K562 (cell line): ENCODE measurements at regions not wholly inside any gene's neighbourhood (a gene's known extent, or its start where the extent isn't known, plus 50 kb on each side); places are given as distances from the start of the nearest gene placed in this dataset.

Source experiments
- ATAC-seq: fragments of 200-7000 bp; cut with Tn5 transposase; 3 replicates; pipeline ENCODE4 v1.9.1; 2020; ENCODE audit warnings: moderate library complexity
- BruUV-seq: library from RNA; stranded (reverse); fragments of 400-500 nt; replicated peaks from 2 replicates; lab custom pipeline; 2021; lab: Mats Ljungman, UMichigan
- CTCF ChIA-PET: fragments of 300-600 bp; formaldehyde crosslinking; extraction: SDS; loops from one replicate; lab custom pipeline; 2021; ENCODE audit warnings: low intra/inter-chr PET ratio; lab: Yijun Ruan, JAX
- POLR2A ChIA-PET: fragments of 300-600, 350-650 bp; sonication (Branson Sonifier 250); formaldehyde crosslinking; extraction: SDS; loops from one replicate; lab custom pipeline; 2021; ENCODE audit warnings: antibody characterized with exemption, inconsistent platforms; lab: Yijun Ruan, JAX
- DNase-seq, 4 experiments: peaks; one replicate each; pipeline versions ENCODE4 v3.0.0 to v3.0.0-alpha.2; 2011 to 2018; ENCODE audit warnings: low spot score in 3 of 4, mixed read lengths in 3 of 4; ENCODE audit errors: extremely low read depth in 1 of 4
- FAIRE-seq: peaks from 2 replicates; lab custom pipeline; 2011; peaks lifted over from hg19 to GRCh38; lab: Jason Lieb, UNC
- H2AFZ ChIP-seq: 2 replicates; pipeline ENCODE4 v1.6.0; 2011; ENCODE audit warnings: low read depth, low read length, control low read depth, inconsistent platforms
- H3K27ac ChIP-seq: fragments of 200-600 bp; 3 replicates; pipeline ENCODE4 v1.8.0; 2011; ENCODE audit warnings: low read depth, mild to moderate bottlenecking, control low read depth, inconsistent platforms, low read length, moderate library complexity, mixed read lengths; ENCODE audit errors: extremely low read depth
- H3K27me3 ChIP-seq, 2 experiments: fragments of 300-600 bp in 1 of 2; 2 replicates in 1 of 2; 3 replicates in 1 of 2; pipeline versions ENCODE4 v1.6.0 to v1.8.0; 2011; ENCODE audit warnings: inconsistent platforms in 2 of 2, low read length in 2 of 2, mild to moderate bottlenecking in 1 of 2, mixed read lengths in 1 of 2, moderate library complexity in 1 of 2; ENCODE audit not compliant: control insufficient read depth in 2 of 2, insufficient read depth in 2 of 2
- H3K36me3 ChIP-seq: fragments of 300-600 bp; 3 replicates; pipeline ENCODE4 v1.8.0; 2011; ENCODE audit warnings: mild to moderate bottlenecking, low read length, inconsistent platforms; ENCODE audit not compliant: control insufficient read depth, insufficient read depth
- H3K4me1 ChIP-seq, 2 experiments: fragments of 200-600 bp in 1 of 2; replicated peaks in 1 of 2; 2 replicates in 1 of 2; 3 replicates in 1 of 2; pipeline versions ENCODE4 v1.5.1 to v1.8.0; 2011; ENCODE audit warnings: inconsistent platforms in 2 of 2, low read length in 2 of 2, mild to moderate bottlenecking in 1 of 2, mixed read lengths in 1 of 2, moderate library complexity in 1 of 2; ENCODE audit not compliant: control insufficient read depth in 2 of 2, insufficient read depth in 2 of 2
- H3K4me2 ChIP-seq: 2 replicates; pipeline ENCODE4 v1.6.1; 2011; ENCODE audit warnings: low read length, control low read depth, inconsistent platforms, mixed read lengths; ENCODE audit not compliant: insufficient read depth
- H3K4me3 ChIP-seq: fragments of 200-600 bp; sonication (generic), shearing (Covaris generic); 2 replicates; pipeline ENCODE4 v1.5.1; 2016; ENCODE audit warnings: control low read depth, inconsistent platforms
- H3K79me2 ChIP-seq: fragments of 200-600 bp; 3 replicates; pipeline ENCODE4 v1.8.0; 2011; ENCODE audit warnings: low read length, inconsistent platforms; ENCODE audit not compliant: control insufficient read depth, insufficient read depth
- H3K9ac ChIP-seq, 2 experiments: 2 replicates each; pipeline versions ENCODE4 v1.6.0 to v1.6.1; 2011; ENCODE audit warnings: low read depth in 2 of 2, low read length in 2 of 2, control low read depth in 1 of 2, inconsistent platforms in 1 of 2, mild to moderate bottlenecking in 1 of 2, mixed read lengths in 1 of 2; ENCODE audit not compliant: insufficient read depth in 1 of 2
- H3K9me1 ChIP-seq: one replicate; pipeline ENCODE4 v1.6.0; 2011; ENCODE audit warnings: inconsistent platforms, mild to moderate bottlenecking, low read length, moderate library complexity; ENCODE audit not compliant: control insufficient read depth, insufficient read depth
- H3K9me3 ChIP-seq: replicated peaks from 2 replicates; pipeline ENCODE4 v1.5.1; 2011; ENCODE audit warnings: low read depth, low read length, inconsistent platforms; ENCODE audit not compliant: control insufficient read depth, insufficient read depth
- H4K20me1 ChIP-seq: replicated peaks from 2 replicates; pipeline ENCODE4 v1.6.1; 2011; ENCODE audit warnings: low read length, inconsistent platforms, mixed read lengths; ENCODE audit not compliant: control insufficient read depth, insufficient read depth
- BCLAF1 ChIP-seq, 2 experiments: fragments of 450-650 bp in 1 of 2; IDR thresholded peaks; 2 replicates each; pipeline ENCODE4 v1.6.1; 2011 to 2017; ENCODE audit warnings: low read depth in 2 of 2, antibody characterized with exemption in 1 of 2, borderline replicate concordance in 1 of 2, low read length in 1 of 2, mild to moderate bottlenecking in 1 of 2, mixed read lengths in 1 of 2; ENCODE audit not compliant: control insufficient read depth in 1 of 2
- BRCA1 ChIP-seq, 2 experiments: fragments of 450-650 bp in 1 of 2; sonication (generic) in 1 of 2; formaldehyde crosslinking in 1 of 2; IDR thresholded peaks; 2 replicates each; pipeline versions ENCODE4 v1.5.0 to v1.6.1; 2017 to 2020; ENCODE audit warnings: mild to moderate bottlenecking in 1 of 2, missing genetic modification reagents in 1 of 2
- CHD2 ChIP-seq: IDR thresholded peaks from 2 replicates; pipeline ENCODE4 v1.6.1; 2011; ENCODE audit warnings: low read depth, low read length
- CSDE1 ChIP-seq, 2 experiments: fragments of 450-650 bp; IDR thresholded peaks; 2 replicates each; pipeline ENCODE4 v1.6.1; 2016; ENCODE audit warnings: mild to moderate bottlenecking in 1 of 2
- E2F3 ChIP-seq: fragments of 250-450 bp; sonication (Bioruptor Pico); IDR thresholded peaks from 2 replicates; pipeline ENCODE4 v1.4.0; 2020; ENCODE audit warnings: mild to moderate bottlenecking
- E2F5 ChIP-seq: sonication (generic); formaldehyde crosslinking; IDR thresholded peaks from 2 replicates; pipeline ENCODE4 v1.8.0; 2022; ENCODE audit warnings: mild to moderate bottlenecking, missing genetic modification reagents
- FOS ChIP-seq: IDR thresholded peaks from 3 replicates; pipeline ENCODE4 v1.6.1; 2011; ENCODE audit not compliant: insufficient read length; ENCODE audit errors: extremely low read depth
- FOSL1 ChIP-seq: fragments of 200-800 bp; sonication (Bioruptor generic); conservative IDR thresholded peaks from 2 replicates; pipeline ENCODE4 v1.6.1; 2016; ENCODE audit warnings: missing genetic modification characterization, missing compliant biosample characterization
- KLF1 ChIP-seq: fragments of 450-650 bp; IDR thresholded peaks from 2 replicates; pipeline ENCODE4 v1.6.1; 2016; ENCODE audit warnings: missing genetic modification characterization, missing compliant biosample characterization
- MAX ChIP-seq: sonication (generic); formaldehyde crosslinking; IDR thresholded peaks from 2 replicates; pipeline ENCODE4 v1.9.0; 2022; ENCODE audit warnings: mild to moderate bottlenecking, missing genetic modification reagents
- MLLT1 ChIP-seq, 2 experiments: fragments of 450-650 bp; IDR thresholded peaks; 2 replicates each; pipeline ENCODE4 v1.6.1; 2016
- MTF1 ChIP-seq: fragments of 250-450 bp; sonication (Bioruptor Pico); IDR thresholded peaks from 2 replicates; pipeline ENCODE4 v1.9.0; 2021; ENCODE audit warnings: moderate library complexity, mild to moderate bottlenecking, inconsistent platforms, borderline replicate concordance
- NFXL1 ChIP-seq: fragments of 450-650 bp; formaldehyde crosslinking; IDR thresholded peaks from 2 replicates; pipeline ENCODE4 v1.4.0; 2021; ENCODE audit warnings: mild to moderate bottlenecking
- TCFL5 ChIP-seq: fragments of 250-450 bp; sonication (Bioruptor Pico); conservative IDR thresholded peaks from 2 replicates; pipeline ENCODE4 v1.6.1; 2021; ENCODE audit warnings: mild to moderate bottlenecking, moderate library complexity, matching md5 sums
- U2AF2 ChIP-seq: fragments of 200-400 bp; formaldehyde crosslinking; optimal IDR thresholded peaks from 2 replicates; pipeline ENCODE3; 2017; ENCODE audit warnings: low read depth, mild to moderate bottlenecking, low read length
- ZNF655 ChIP-seq: fragments of 250-450 bp; sonication (Bioruptor Pico); IDR thresholded peaks from 2 replicates; pipeline ENCODE4 v1.5.0; 2021
- WGBS: fragments of 100-300 bp; shearing (Covaris generic); methylation state at CpG from one replicate; pipeline ENCODE4 v1.1.6; 2016; ENCODE audit warnings: low coverage, mixed read lengths; ENCODE audit not compliant: insufficient coverage; ENCODE audit errors: missing lambda C conversion rate; 5-methylcytosine and 5-hydroxymethylcytosine counted together
- in situ Hi-C: fragments of 300-500 bp; cut with MboI; formaldehyde crosslinking; loops from 4 replicates; pipeline ENCODE4 v1.15.0; 2018; ENCODE audit warnings: inconsistent platforms, mixed read lengths
- intact Hi-C: fragments of 100-400 bp; cut with micrococcal nuclease; formaldehyde crosslinking; loops from 2 replicates; pipeline ENCODE4 v1.14.2; 2022

- no peak for TF ChIP-seq E2F3 (CRISPR knock-in tag)
- no peak for TF ChIP-seq KLF1 (tag)
- TF ChIP-seq MTF1 (CRISPR knock-in tag): no peak
- no peak for TF ChIP-seq MLLT1 (IDR thresholded peaks at IDR 0.05)
- no peak for TF ChIP-seq CSDE1 (IDR thresholded peaks at IDR 0.05)
- TF ChIP-seq MAX (CRISPR knock-in tag): no peak
- no peak for TF ChIP-seq ZNF655 (CRISPR knock-in tag)
- TF ChIP-seq BRCA1 (IDR thresholded peaks at IDR 0.05): no peak
- no peak for TF ChIP-seq BRCA1 (CRISPR knock-in tag; IDR thresholded peaks at IDR 0.05)
- TF ChIP-seq FOS: no peak
- TF ChIP-seq, all 486 proteins: peak for 0
Measured at GRCh38 chr14:83799233-83799632, 1730.7 kb upstream of the FLRT2 start (continued).

GRCh38 chr14:83814896-83815295 is 1715.0 kb upstream of the FLRT2 start:
- Histone ChIP-seq H2AFZ (no peak overlapping the region), H3K4me2 (no peak overlapping the region), H3K79me2 (no peaks in the 10 kb centered on the region), H3K4me1 (no peaks in the 10 kb centered on the region), H3K9me3 (no peaks in the 10 kb centered on the region), H4K20me1 (no peaks in the 10 kb centered on the region), H3K4me3 (no peak overlapping the region), H3K36me3 (no peaks in the 10 kb centered on the region), H3K27ac (no peak overlapping the region), H3K9ac (no peak overlapping the region), H3K27me3 (no peaks in the 10 kb centered on the region), H3K9me1 (no peaks in the 10 kb centered on the region)
- POLR2A ChIA-PET: no interaction called here
- WGBS: 0% methylated on average over 1 of the region's 1 CpG
- CTCF ChIA-PET: no interaction called here
- ATAC-seq: no peak
- no peak for FAIRE-seq
- BruUV-seq: no TSS peak
- DNase-seq: no peak
- in situ Hi-C loops (no loop called here), intact Hi-C loops (no loop called here)
- TF ChIP-seq BCLAF1 (IDR thresholded peaks at IDR 0.05; ENCODE audit: borderline replicate concordance in 1 of 2, control insufficient read depth in 1 of 2, low read depth in 2 of 2, low read length in 1 of 2): no peak
- no peak for TF ChIP-seq FOSL1
- TF ChIP-seq E2F5 (CRISPR knock-in tag): no peak
- TF ChIP-seq TCFL5: no peak
- TF ChIP-seq U2AF2: no peak
- no peak for TF ChIP-seq NFXL1 (CRISPR knock-in tag)
- TF ChIP-seq CHD2: no peak
